OCI-LY1 (cell line): ENCODE measurements at regions not wholly inside any gene's neighbourhood (a gene's known extent, or its start where the extent isn't known, plus 50 kb on each side); places are given as distances from the start of the nearest gene placed in this dataset.

Experiments
- EZH2 ChIP-seq: fragments of 200-600 bp; sonication (generic), shearing (Covaris generic); IDR thresholded peaks from 2 replicates; pipeline ENCODE4 v1.8.0; 2017; ENCODE audit warnings: borderline replicate concordance, mixed run types, mild to moderate bottlenecking, antibody characterized with exemption, low read length, moderate library complexity, mixed read lengths
- TF ChIP-seq, protein P1 (sequence below): fragments of 200-600 bp; sonication (generic), shearing (Covaris generic); IDR thresholded peaks from 2 replicates; pipeline ENCODE4 v1.5.1; 2017; ENCODE audit warnings: mild to moderate bottlenecking, antibody characterized with exemption, low read length, moderate library complexity, mixed read lengths

DNA sequence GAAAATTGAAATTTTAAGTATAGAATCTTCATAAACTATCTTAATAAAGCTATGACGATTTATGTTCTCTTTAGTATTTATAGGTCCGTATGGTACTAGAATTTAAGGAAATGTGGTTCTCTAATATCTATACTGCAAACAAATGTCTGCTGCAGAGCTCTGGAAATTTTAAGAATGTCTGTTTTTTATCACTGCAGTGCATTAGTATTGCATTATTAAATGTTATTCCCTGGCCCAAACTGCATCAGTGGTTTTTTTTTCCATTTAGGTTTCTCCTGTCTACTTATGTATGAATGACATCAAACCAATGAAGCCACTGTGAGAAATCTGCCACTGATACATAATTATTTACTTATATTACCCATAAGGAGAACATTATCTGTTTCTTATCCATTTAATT is 211.4 kb upstream of the CD180 start:
- TF ChIP-seq EZH2, result no peak
- TF ChIP-seq, protein P1, sequence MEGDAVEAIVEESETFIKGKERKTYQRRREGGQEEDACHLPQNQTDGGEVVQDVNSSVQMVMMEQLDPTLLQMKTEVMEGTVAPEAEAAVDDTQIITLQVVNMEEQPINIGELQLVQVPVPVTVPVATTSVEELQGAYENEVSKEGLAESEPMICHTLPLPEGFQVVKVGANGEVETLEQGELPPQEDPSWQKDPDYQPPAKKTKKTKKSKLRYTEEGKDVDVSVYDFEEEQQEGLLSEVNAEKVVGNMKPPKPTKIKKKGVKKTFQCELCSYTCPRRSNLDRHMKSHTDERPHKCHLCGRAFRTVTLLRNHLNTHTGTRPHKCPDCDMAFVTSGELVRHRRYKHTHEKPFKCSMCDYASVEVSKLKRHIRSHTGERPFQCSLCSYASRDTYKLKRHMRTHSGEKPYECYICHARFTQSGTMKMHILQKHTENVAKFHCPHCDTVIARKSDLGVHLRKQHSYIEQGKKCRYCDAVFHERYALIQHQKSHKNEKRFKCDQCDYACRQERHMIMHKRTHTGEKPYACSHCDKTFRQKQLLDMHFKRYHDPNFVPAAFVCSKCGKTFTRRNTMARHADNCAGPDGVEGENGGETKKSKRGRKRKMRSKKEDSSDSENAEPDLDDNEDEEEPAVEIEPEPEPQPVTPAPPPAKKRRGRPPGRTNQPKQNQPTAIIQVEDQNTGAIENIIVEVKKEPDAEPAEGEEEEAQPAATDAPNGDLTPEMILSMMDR, result no peak
